H1 (cell line): ENCODE measurements at regions not wholly inside any gene's neighbourhood (a gene's known extent, or its start where the extent isn't known, plus 50 kb on each side); places are given as distances from the start of the nearest gene placed in this dataset.

Experiments used
- CTCF ChIA-PET: fragments of 300-600 bp; sonication (Branson Sonifier 250); formaldehyde crosslinking; loops from one replicate; lab custom pipeline; 2021; ENCODE audit not compliant: partially characterized antibody; lab: Charles Lee
- POLR2A ChIA-PET: fragments of 300-600 bp; sonication (Branson Sonifier 250); formaldehyde crosslinking; loops from one replicate; lab custom pipeline; 2021; ENCODE audit warnings: inconsistent platforms; ENCODE audit not compliant: partially characterized antibody; lab: Charles Lee
- DNase-seq, 2 experiments: peaks; one replicate each; pipeline versions ENCODE4 v3.0.0 to v3.0.0-alpha.2; 2010 to 2022; ENCODE audit warnings: low spot score in 2 of 2, low read depth in 1 of 2, mixed read lengths in 1 of 2
- FAIRE-seq: peaks from 2 replicates; lab custom pipeline; 2011; peaks lifted over from hg19 to GRCh38; lab: Jason Lieb, UNC
- H2AFZ ChIP-seq: 2 replicates; pipeline ENCODE4 v1.8.1; 2012; ENCODE audit warnings: low read length, inconsistent platforms
- H2AK5ac ChIP-seq: 2 replicates; pipeline ENCODE4 v1.6.1; 2013; ENCODE audit warnings: low read depth, low read length
- H2BK120ac ChIP-seq: replicated peaks from 2 replicates; pipeline ENCODE3; 2013; ENCODE audit warnings: low read depth, low read length, inconsistent platforms
- H2BK12ac ChIP-seq: 2 replicates; pipeline ENCODE4 v1.6.1; 2013; ENCODE audit warnings: low read depth, low read length
- H2BK15ac ChIP-seq: 2 replicates; pipeline ENCODE4 v1.6.1; 2013; ENCODE audit warnings: low read length
- H2BK20ac ChIP-seq: 2 replicates; pipeline ENCODE4 v1.6.1; 2013; ENCODE audit warnings: low read length
- H2BK5ac ChIP-seq: 2 replicates; pipeline ENCODE4 v1.6.1; 2013; ENCODE audit warnings: low read depth, low read length
- H3K14ac ChIP-seq: 2 replicates; pipeline ENCODE4 v1.6.1; 2013; ENCODE audit warnings: inconsistent platforms; ENCODE audit not compliant: insufficient read length
- H3K18ac ChIP-seq: 2 replicates; pipeline ENCODE4 v1.6.1; 2013; ENCODE audit warnings: low read length; ENCODE audit errors: extremely low read depth
- H3K23ac ChIP-seq: 2 replicates; pipeline ENCODE4 v1.6.1; 2013; ENCODE audit warnings: inconsistent platforms; ENCODE audit not compliant: insufficient read length
- H3K23me2 ChIP-seq: 2 replicates; pipeline ENCODE4 v1.6.1; 2013; ENCODE audit warnings: low read depth, low read length
- H3K27ac ChIP-seq: 2 replicates; pipeline ENCODE4 v1.6.1; 2011; ENCODE audit warnings: low read depth, low read length, inconsistent platforms
- H3K27me3 ChIP-seq, 4 experiments: replicated peaks in 1 of 4; 1 replicate in 1 of 4; 2 replicates in 3 of 4; pipeline versions ENCODE4 v1.6.1 to v1.8.1; 2011 to 2013; ENCODE audit warnings: low read length in 3 of 4, mild to moderate bottlenecking in 3 of 4, inconsistent platforms in 2 of 4, mixed read lengths in 2 of 4, moderate library complexity in 1 of 4; ENCODE audit not compliant: control insufficient read depth in 3 of 4, insufficient read depth in 3 of 4; ENCODE audit errors: extremely low read depth in 1 of 4
- H3K36me3 ChIP-seq, 4 experiments: 2 replicates each; pipeline versions ENCODE4 v1.6.1 to v1.8.1; 2011 to 2013; ENCODE audit warnings: mild to moderate bottlenecking in 4 of 4, low read length in 3 of 4, moderate library complexity in 2 of 4, control low read depth in 1 of 4, inconsistent platforms in 1 of 4; ENCODE audit not compliant: insufficient read depth in 4 of 4, control insufficient read depth in 2 of 4
- H3K4ac ChIP-seq: replicated peaks from 2 replicates; pipeline ENCODE3; 2013; ENCODE audit warnings: low read length, low read depth, mixed read lengths, inconsistent platforms; ENCODE audit not compliant: insufficient read length
- H3K4me1 ChIP-seq, 4 experiments: replicated peaks in 1 of 4; 1 replicate in 1 of 4; 2 replicates in 3 of 4; pipeline versions ENCODE4 v1.6.1 to v1.8.1; 2011 to 2013; ENCODE audit warnings: low read length in 3 of 4, inconsistent platforms in 2 of 4, mixed read lengths in 1 of 4; ENCODE audit not compliant: insufficient read depth in 4 of 4, control insufficient read depth in 3 of 4
- H3K4me2 ChIP-seq, 2 experiments: 2 replicates each; pipeline versions ENCODE4 v1.6.1 to v1.8.1; 2011 to 2013; ENCODE audit warnings: low read depth in 2 of 2, low read length in 2 of 2, control low read depth in 1 of 2, inconsistent platforms in 1 of 2, mild to moderate bottlenecking in 1 of 2; ENCODE audit not compliant: insufficient read depth in 1 of 2
- H3K4me3 ChIP-seq, 4 experiments: fragments of 200-600, 300-600 bp in 1 of 4; sonication (generic), shearing (Covaris generic), sonication (Bioruptor Twin) in 1 of 4; 2 replicates each; pipeline versions ENCODE4 v1.5.1 to v1.8.1; 2011 to 2016; ENCODE audit warnings: low read length in 4 of 4, low read depth in 3 of 4, control low read depth in 2 of 4, inconsistent platforms in 2 of 4, mild to moderate bottlenecking in 2 of 4, mixed read lengths in 1 of 4, moderate library complexity in 1 of 4; ENCODE audit not compliant: insufficient read depth in 2 of 4; ENCODE audit errors: extremely low read depth in 1 of 4
- H3K56ac ChIP-seq: replicated peaks from 2 replicates; pipeline ENCODE3; 2013; ENCODE audit warnings: low read depth, mild to moderate bottlenecking, mixed read lengths, low read length, inconsistent platforms; ENCODE audit not compliant: insufficient read length
- H3K79me1 ChIP-seq: 2 replicates; pipeline ENCODE4 v1.6.1; 2013; ENCODE audit warnings: low read depth, low read length, control low read depth
- H3K79me2 ChIP-seq, 2 experiments: 2 replicates each; pipeline versions ENCODE4 v1.6.1 to v1.8.1; 2012 to 2013; ENCODE audit warnings: low read length in 2 of 2, mild to moderate bottlenecking in 2 of 2, inconsistent platforms in 1 of 2; ENCODE audit not compliant: insufficient read depth in 2 of 2, control insufficient read depth in 1 of 2
- H3K9ac ChIP-seq, 4 experiments: replicated peaks in 1 of 4; 1 replicate in 1 of 4; 2 replicates in 3 of 4; pipeline versions ENCODE4 v1.6.1 to v1.8.1; 2011 to 2013; ENCODE audit warnings: low read depth in 3 of 4, low read length in 3 of 4, control low read depth in 2 of 4, mild to moderate bottlenecking in 2 of 4, moderate library complexity in 2 of 4, inconsistent platforms in 1 of 4; ENCODE audit errors: extremely low read depth in 1 of 4
- H3K9me3 ChIP-seq, 2 experiments: 2 replicates each; pipeline versions ENCODE4 v1.6.1 to v1.8.1; 2012 to 2013; ENCODE audit warnings: mild to moderate bottlenecking in 2 of 2, moderate library complexity in 2 of 2, control low read depth in 1 of 2, inconsistent platforms in 1 of 2, low read depth in 1 of 2, low read length in 1 of 2, mixed read lengths in 1 of 2; ENCODE audit not compliant: insufficient read depth in 2 of 2
- H4K20me1 ChIP-seq, 2 experiments: replicated peaks in 1 of 2; 2 replicates each; pipeline versions ENCODE3 to v1.8.1; 2011 to 2013; ENCODE audit warnings: inconsistent platforms in 2 of 2, low read length in 2 of 2, mild to moderate bottlenecking in 1 of 2; ENCODE audit not compliant: insufficient read depth in 2 of 2, control insufficient read depth in 1 of 2
- H4K5ac ChIP-seq: 2 replicates; pipeline ENCODE4 v1.6.1; 2013; ENCODE audit warnings: low read length, low read depth, mixed read lengths, inconsistent platforms; ENCODE audit not compliant: insufficient read length
- H4K8ac ChIP-seq: 2 replicates; pipeline ENCODE4 v1.8.0; 2013; ENCODE audit warnings: mild to moderate bottlenecking, moderate library complexity, low read length, inconsistent platforms; ENCODE audit not compliant: insufficient read depth; ENCODE audit errors: extremely low read depth
- H4K91ac ChIP-seq: replicated peaks from 2 replicates; pipeline ENCODE3; 2013; ENCODE audit warnings: low read length, mixed read lengths, inconsistent platforms; ENCODE audit not compliant: insufficient read length
- CBX8 ChIP-seq: fragments of 300-800, 300-1000 bp; sonication (generic); IDR thresholded peaks from 2 replicates; pipeline ENCODE4 v1.7.1; 2016; ENCODE audit warnings: low read depth, low read length, borderline replicate concordance
- CHD1 ChIP-seq: IDR thresholded peaks from 2 replicates; pipeline ENCODE4 v1.6.1; 2012; ENCODE audit warnings: low read depth, low read length, improper control_type of control experiment
- CHD2 ChIP-seq: IDR thresholded peaks from 2 replicates; pipeline ENCODE4 v1.6.1; 2012; ENCODE audit warnings: low read length, improper control_type of control experiment
- CREB1 ChIP-seq: IDR thresholded peaks from 2 replicates; pipeline ENCODE4 v1.6.1; 2012; ENCODE audit warnings: inconsistent platforms
- EZH2 ChIP-seq: fragments of 200-600 bp; sonication (generic); IDR thresholded peaks from 2 replicates; pipeline ENCODE4 v1.7.1; 2012; ENCODE audit warnings: low read depth, mild to moderate bottlenecking, moderate library complexity, low read length, inconsistent platforms; ENCODE audit not compliant: severe bottlenecking
- FOSL1 ChIP-seq: IDR thresholded peaks from 2 replicates; pipeline ENCODE4 v1.6.1; 2011; ENCODE audit warnings: mild to moderate bottlenecking, low read depth, low read length, moderate library complexity; ENCODE audit not compliant: insufficient read depth
- JUN ChIP-seq: IDR thresholded peaks from 2 replicates; pipeline ENCODE4 v1.6.1; 2011; ENCODE audit warnings: low read depth, mild to moderate bottlenecking, improper control_type of control experiment, low read length
- KDM4A ChIP-seq: IDR thresholded peaks from one replicate; pipeline ENCODE4 v1.7.1; 2012; ENCODE audit warnings: low read depth, mild to moderate bottlenecking, moderate library complexity, low read length, inconsistent platforms; ENCODE audit not compliant: severe bottlenecking
- PHF8 ChIP-seq: fragments of 200-600 bp; sonication (generic); conservative IDR thresholded peaks from 2 replicates; pipeline ENCODE4 v1.7.1; 2012; ENCODE audit warnings: low read depth, mild to moderate bottlenecking, inconsistent platforms, low read length, moderate library complexity
- SIX5 ChIP-seq: IDR thresholded peaks from 2 replicates; pipeline ENCODE4 v1.6.1; 2011; ENCODE audit warnings: mild to moderate bottlenecking, low read depth, low read length
- SP4 ChIP-seq: IDR thresholded peaks from 2 replicates; pipeline ENCODE4 v1.6.1; 2012; ENCODE audit warnings: low read length, inconsistent platforms
- SUZ12 ChIP-seq: fragments of 200-600 bp; sonication (generic); IDR thresholded peaks from 2 replicates; pipeline ENCODE4 v1.6.1; 2012; ENCODE audit warnings: mild to moderate bottlenecking, inconsistent platforms, low read length, moderate library complexity, mixed read lengths
- TAF7 ChIP-seq: optimal IDR thresholded peaks from 2 replicates; pipeline ENCODE3; 2011; ENCODE audit warnings: low read depth, mild to moderate bottlenecking, inconsistent platforms, low read length, moderate library complexity, borderline replicate concordance
- WGBS, 2 experiments: shearing (Covaris generic) in 1 of 2; methylation state at CpG; one replicate each; pipeline versions ENCODE4 v1.1.6 to v1.1.7; 2013 to 2015; ENCODE audit warnings: low lambda C conversion rate in 2 of 2, mixed read lengths in 2 of 2, inconsistent platforms in 1 of 2, low coverage in 1 of 2, missing lambda C conversion rate in 1 of 2; ENCODE audit not compliant: insufficient replicate concordance in 2 of 2, insufficient coverage in 1 of 2, insufficient read length in 1 of 2; ENCODE audit errors: extremely low coverage in 1 of 2, missing lambda C conversion rate in 1 of 2; 5-methylcytosine and 5-hydroxymethylcytosine counted together
- TF ChIP-seq, protein P1 (sequence below): IDR thresholded peaks from 2 replicates; pipeline ENCODE4 v1.6.1; 2011; ENCODE audit warnings: low read depth, mild to moderate bottlenecking, low read length; ENCODE audit not compliant: insufficient read depth

DNA sequence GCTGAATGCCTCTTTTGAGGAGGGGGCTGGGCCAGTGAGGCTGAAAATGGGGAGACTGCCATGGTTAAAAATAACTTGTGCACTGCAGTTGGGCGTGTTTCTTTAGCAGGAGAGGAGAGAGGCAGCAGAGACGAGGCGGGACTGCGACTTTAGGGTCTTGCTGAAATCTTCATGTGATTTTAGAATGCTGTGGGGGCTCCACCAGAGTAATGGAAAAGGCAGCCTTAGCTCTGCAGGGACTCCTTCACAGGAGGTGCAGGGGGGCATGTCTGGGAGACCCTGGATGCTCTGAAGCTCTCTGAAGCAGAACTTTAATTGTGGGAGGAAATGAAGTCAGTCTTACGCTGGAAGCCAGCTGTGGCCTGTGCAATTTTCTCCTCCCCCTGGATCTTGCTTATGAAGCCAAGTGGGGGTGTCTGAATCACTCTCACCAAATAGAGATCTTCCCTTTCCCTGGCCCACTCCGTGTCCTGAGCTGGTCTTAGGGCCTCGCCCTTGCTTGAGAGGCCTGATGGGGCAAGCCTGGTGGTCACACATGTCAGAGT, 60.8 kb downstream of the NDUFS5 start:
- WGBS, 2 experiments, result 89% methylated on average over 7 of the region's 7 CpGs; no CpG with 5 or more reads in 1 of the 2 experiments
- Histone ChIP-seq H2AK5ac (no peak overlapping the region), H3K18ac (no peak overlapping the region), H3K4me3 (no peak overlapping the region), H3K9me3 (no peaks in the 10 kb centered on the region), H2BK15ac (no peak overlapping the region), H2BK120ac (no peak overlapping the region), H3K79me1 (no peaks in the 10 kb centered on the region; the same call in none of the 2 replicates), H4K20me1 (no peaks in the 10 kb centered on the region), H4K8ac (peak overlapping the region; percentile 17; the same call in 1 of the 2 replicates), H3K4me2 (no peak overlapping the region), H2BK5ac (no peak overlapping the region), H2AFZ (no peak overlapping the region), H3K79me2 (no peaks in the 10 kb centered on the region), H2BK12ac (no peak overlapping the region), H3K14ac (no peak overlapping the region), H3K4me1 (peaks cover 6 to 10% (median 6%) of the 10 kb centered on the region in 4 experiments), H4K5ac (no peak overlapping the region), H3K23me2 (peaks cover 4% of the 10 kb centered on the region; the same call in 1 of the 2 replicates), H3K27me3 (peaks cover 0 to 12% (median 7%) of the 10 kb centered on the region in 4 experiments; a peak in 6 of 7 replicates), H3K36me3 (no peaks in the 10 kb centered on the region; a peak in 1 of 8 replicates), H3K23ac (no peak overlapping the region), H3K4ac (no peak overlapping the region), H3K56ac (no peak overlapping the region), H3K27ac (no peak overlapping the region), H2BK20ac (no peak overlapping the region), H4K91ac (no peak overlapping the region), H3K9ac (no peak overlapping the region)
- DNase-seq (no peak), FAIRE-seq (no peak)
- ChIA-PET POLR2A (interaction anchor here (0.8 kb wide), 1 partner anchor 79 kb away, joined by 4 read pairs; no protein-coding TSS in a partner anchor), CTCF (no interaction called here)
- TF ChIP-seq CHD1, result no peak
- TF ChIP-seq, protein P1, sequence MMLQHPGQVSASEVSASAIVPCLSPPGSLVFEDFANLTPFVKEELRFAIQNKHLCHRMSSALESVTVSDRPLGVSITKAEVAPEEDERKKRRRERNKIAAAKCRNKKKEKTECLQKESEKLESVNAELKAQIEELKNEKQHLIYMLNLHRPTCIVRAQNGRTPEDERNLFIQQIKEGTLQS, result no peak
- no peak for TF ChIP-seq TAF7
- TF ChIP-seq PHF8, result no peak
- TF ChIP-seq FOSL1, result no peak
- TF ChIP-seq SIX5, result no peak
- no peak for TF ChIP-seq SUZ12
- TF ChIP-seq CREB1, result no peak
- no peak for TF ChIP-seq EZH2
- no peak for TF ChIP-seq CBX8
- no peak for TF ChIP-seq KDM4A
- TF ChIP-seq CHD2, result no peak
- no peak for TF ChIP-seq SP4
- TF ChIP-seq JUN, result no peak
